K562 (cell line): ENCODE measurements at regions not wholly inside any gene's neighbourhood (a gene's known extent, or its start where the extent isn't known, plus 50 kb on each side); places are given as distances from the start of the nearest gene placed in this dataset.

Source experiments
- EZH2 ChIP-seq: IDR thresholded peaks from 2 replicates; pipeline ENCODE4 v1.6.1; 2012; ENCODE audit warnings: low read depth, mild to moderate bottlenecking, inconsistent platforms, low read length, borderline replicate concordance
- FOSL1 ChIP-seq: fragments of 200-800 bp; sonication (Bioruptor generic); conservative IDR thresholded peaks from 2 replicates; pipeline ENCODE4 v1.6.1; 2016; ENCODE audit warnings: missing genetic modification characterization, missing compliant biosample characterization
- FOXA1 ChIP-seq: fragments of 450-650 bp; IDR thresholded peaks from 2 replicates; pipeline ENCODE4 v1.6.1; 2016; ENCODE audit warnings: mild to moderate bottlenecking, borderline replicate concordance
- FOXK2 ChIP-seq, 2 experiments: fragments of 450-650 bp; IDR thresholded peaks in 1 of 2; conservative IDR thresholded peaks in 1 of 2; 2 replicates each; pipeline ENCODE4 v1.6.1; 2016; ENCODE audit warnings: low read depth in 2 of 2, mild to moderate bottlenecking in 1 of 2
- GABPA ChIP-seq: fragments of 200-800 bp; sonication (Bioruptor generic); conservative IDR thresholded peaks from 2 replicates; pipeline ENCODE4 v1.6.1; 2016; ENCODE audit warnings: low read depth, missing genetic modification characterization, missing compliant biosample characterization
- MCM5 ChIP-seq: fragments of 450-650 bp; IDR thresholded peaks from 2 replicates; pipeline ENCODE4 v1.6.1; 2016; ENCODE audit warnings: low read depth
- POLR2A ChIP-seq: fragments of 450-650 bp; conservative IDR thresholded peaks from 2 replicates; pipeline ENCODE4 v1.6.1; 2016
- POLR2AphosphoS5 ChIP-seq: IDR thresholded peaks from 2 replicates; pipeline ENCODE4 v1.6.1; 2011; ENCODE audit warnings: mild to moderate bottlenecking, low read depth, low read length, moderate library complexity; ENCODE audit not compliant: control insufficient read depth, insufficient read depth
- REST ChIP-seq, 2 experiments: fragments of 450-650 bp; formaldehyde crosslinking in 1 of 2; IDR thresholded peaks; 2 replicates each; pipeline versions ENCODE4 v1.4.0 to v1.6.1; 2014 to 2020; ENCODE audit warnings: mild to moderate bottlenecking in 2 of 2, borderline replicate concordance in 1 of 2, low read depth in 1 of 2
- SETDB1 ChIP-seq: IDR thresholded peaks from one replicate; pipeline ENCODE4 v1.6.1; 2012; ENCODE audit warnings: low read length, control low read depth, inconsistent platforms
- TEAD4 ChIP-seq, 2 experiments: sonication (generic) in 1 of 2; formaldehyde crosslinking in 1 of 2; IDR thresholded peaks; 2 replicates each; pipeline versions ENCODE4 v1.6.1 to v1.8.0; 2012 to 2022; ENCODE audit warnings: borderline replicate concordance in 1 of 2, inconsistent platforms in 1 of 2, low read length in 1 of 2, mild to moderate bottlenecking in 1 of 2, missing genetic modification reagents in 1 of 2
- ZBTB8A ChIP-seq: fragments of 450-650 bp; IDR thresholded peaks from 2 replicates; pipeline ENCODE4 v1.6.1; 2018; ENCODE audit warnings: mild to moderate bottlenecking, moderate library complexity; ENCODE audit not compliant: partially characterized antibody

DNA sequence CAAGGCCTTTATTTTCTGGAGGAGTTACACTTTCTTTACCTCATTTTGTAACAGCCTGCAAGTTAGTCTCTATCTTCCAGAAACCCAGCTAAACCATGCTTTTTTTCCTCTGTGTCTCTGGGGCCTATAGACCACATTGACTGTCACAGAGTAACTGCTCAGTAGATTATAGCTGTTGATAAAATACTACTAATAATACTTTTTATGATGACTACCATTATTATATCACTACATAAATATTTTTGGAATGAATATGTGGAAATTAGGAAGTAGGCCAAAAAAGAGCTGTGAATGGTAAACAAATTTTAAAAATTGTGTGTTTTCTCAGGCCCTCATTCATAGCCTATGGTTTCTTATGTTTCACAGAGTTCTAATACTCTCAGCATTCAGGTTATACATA is 233.1 kb upstream of the USP24 start:
- TF ChIP-seq REST (IDR thresholded peaks at IDR 0.05; ENCODE audit: borderline replicate concordance) (no peak), REST (CRISPR knock-in tag; IDR thresholded peaks at IDR 0.05; ENCODE audit: low read depth) (no peak), POLR2AphosphoS5 (no peak), FOSL1 (tag) (no peak), FOXA1 (no peak), POLR2A (no peak), ZBTB8A (no peak), FOXK2 (conservative IDR thresholded peaks at IDR 0.05 in 1 of 2, IDR thresholded peaks at IDR 0.05 in 1 of 2; ENCODE audit: low read depth in 2 of 2) (no peak), MCM5 (no peak), SETDB1 (no peak), EZH2 (no peak), GABPA (no peak), TEAD4 (IDR thresholded peaks at IDR 0.05; ENCODE audit: low read length) (no peak), TEAD4 (CRISPR knock-in tag; IDR thresholded peaks at IDR 0.05; ENCODE audit: borderline replicate concordance) (no peak)
